ENCODE measurements at regions not wholly inside any gene's neighbourhood (a gene's known extent, or its start where the extent isn't known, plus 50 kb on each side); places are given as distances from the start of the nearest gene placed in this dataset.
"Not testable (repeated sequence)": the region's sequence is repeated elsewhere in the genome, so short reads cannot be mapped to it uniquely, and the experiment has no call there.

DNA sequence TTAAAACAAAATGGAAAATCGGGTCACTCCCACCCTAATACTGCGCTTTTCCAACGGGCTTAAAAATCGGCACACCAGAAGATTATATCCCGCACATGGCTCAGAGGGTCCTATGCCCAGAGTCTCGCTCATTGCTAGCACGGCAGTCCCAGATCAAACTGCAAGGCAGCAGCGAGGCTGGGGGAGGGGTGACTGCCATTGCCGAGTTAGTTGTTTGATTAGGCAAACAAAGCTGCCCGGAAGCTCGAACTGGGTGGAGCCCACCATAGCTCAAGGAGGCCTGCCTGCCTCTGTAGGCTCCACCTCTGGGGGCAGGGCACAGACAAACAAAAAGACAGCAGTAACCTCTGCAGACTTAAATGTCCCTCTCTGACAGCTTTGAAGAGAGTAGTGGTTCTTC, 100.7 kb upstream of the KLHL1 start:
- not testable (repeated sequence) for DNase-seq

DNA sequence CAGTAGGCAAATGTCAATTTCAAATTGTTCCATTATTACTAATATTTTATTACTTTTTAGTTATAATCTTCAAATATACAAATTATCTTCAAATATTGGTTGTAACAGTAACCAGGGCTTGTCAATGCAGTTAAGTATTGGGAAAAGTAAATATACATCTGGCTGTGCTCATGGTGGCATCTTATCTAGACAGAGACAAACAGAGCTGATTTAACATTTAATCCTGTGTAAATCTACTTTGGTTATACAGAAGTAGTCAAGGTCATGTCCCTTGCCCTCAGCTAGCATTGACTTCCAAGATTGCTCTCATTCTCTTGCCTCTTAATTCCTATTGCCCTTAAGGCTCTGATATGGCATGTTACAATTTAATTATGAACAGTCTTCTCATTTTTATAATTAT, 98.4 kb upstream of the KLHL1 start:
- DNase-seq = no peak

DNA sequence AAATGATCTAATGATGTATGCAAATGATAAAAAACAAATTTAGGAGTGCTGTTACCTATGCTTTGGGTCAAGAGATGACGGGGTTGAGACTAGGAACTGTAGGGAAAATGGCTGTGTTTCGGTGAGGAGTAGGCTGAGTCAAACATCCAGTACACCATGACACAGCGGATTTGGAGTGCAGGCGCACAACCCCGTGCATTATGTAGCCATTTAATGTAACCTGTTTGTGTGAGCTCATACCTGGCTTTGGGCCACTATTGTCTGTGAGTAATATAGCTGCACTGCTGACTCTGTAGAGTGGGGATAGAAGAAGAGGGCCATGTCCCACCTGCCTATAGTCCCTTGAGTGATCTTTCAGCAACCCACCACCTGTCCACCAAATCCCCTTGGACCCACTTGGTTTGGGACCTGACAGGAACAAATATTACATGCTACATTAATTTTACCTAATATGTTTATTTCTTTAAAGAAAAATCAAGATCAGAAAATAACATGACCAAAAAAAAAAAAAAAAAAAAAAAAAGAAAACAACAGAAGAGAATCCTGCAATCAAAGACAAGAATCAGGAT, 95.5 kb upstream of the KLHL1 start:
- DNase-seq = no peak

DNA sequence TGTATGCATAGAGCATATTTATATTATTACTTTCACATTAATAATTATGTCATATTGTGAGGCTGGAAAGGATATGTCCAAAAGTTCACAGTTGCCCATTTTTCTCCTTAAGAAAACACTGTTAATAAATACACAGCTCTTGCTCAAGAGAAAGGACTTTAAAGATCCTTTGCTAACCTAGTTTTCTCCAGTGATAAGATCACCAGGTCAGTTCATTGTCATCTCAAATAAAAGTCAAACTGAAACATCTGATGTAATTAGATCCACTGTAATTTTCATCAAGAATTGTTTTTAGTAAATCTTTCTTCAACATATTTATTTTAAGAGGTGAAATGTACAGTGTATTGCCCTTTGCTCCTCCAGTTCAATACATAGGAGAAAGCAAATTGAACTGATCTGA, 82.8 kb upstream of the KLHL1 start:
- DNase-seq = no peak

DNA sequence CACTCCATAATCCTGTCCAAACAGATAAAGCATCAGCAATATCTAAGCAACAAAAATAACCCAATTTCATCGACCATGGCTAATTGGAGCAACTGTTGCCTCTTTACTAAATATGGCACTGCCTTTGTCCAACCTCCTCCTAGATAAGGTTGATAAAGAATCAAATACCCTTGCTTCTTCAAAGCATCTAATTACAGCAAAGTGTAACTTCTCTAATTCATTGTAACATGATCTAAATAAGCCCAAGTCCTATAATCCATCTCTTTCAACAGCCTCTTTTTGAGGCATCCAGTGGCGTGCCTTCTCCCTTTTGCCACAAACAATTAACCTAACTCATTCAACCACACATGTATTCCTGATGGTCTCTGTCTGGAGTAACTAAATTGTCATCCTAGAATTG, 81.7 kb upstream of the KLHL1 start:
- no peak for DNase-seq

DNA sequence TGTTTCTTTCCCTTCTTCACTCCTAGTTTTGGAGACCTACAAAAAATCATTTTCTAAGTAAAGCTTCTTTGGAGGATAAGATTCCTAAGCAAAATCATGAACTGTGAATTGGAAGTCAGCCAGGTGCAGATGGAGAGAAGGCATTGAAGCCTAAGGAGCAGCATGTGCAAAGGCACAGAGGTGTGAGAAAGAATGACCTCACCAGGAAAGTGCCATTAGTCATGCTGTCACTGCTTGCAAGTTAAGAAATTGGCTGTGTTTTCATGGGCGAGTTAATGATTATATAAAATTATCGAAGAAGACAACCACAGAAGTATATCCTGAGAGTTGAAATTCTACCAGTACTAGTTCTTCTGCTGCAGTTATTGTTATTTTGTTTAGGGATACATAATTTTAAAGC, 80.3 kb upstream of the KLHL1 start:
- no peak for DNase-seq

DNA sequence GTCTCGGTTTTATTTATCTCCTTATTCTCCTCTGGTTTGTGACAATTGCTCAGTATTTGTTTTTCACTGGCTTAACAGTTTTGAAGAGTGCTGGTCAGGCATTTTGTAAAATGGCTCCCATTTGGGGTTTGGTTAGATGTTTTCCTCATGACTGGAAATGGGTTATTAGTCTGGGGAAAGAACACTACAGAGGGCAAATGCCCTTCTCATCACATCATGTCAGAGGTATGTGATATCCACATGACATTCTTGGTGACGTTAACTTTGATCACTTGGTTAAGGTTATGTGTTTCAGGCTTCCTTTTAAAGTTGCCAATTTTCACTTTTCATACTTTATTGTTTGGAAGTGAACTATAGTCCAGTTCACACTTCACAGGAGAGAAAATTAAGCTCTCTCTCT, 74.8 kb upstream of the KLHL1 start:
- no peak for DNase-seq

Data from NCI-H1092 treated with DMSO at 0.1 percent for 48 hours (cell line).